HEK293T (cell line): ENCODE measurements at regions not wholly inside any gene's neighbourhood (a gene's known extent, or its start where the extent isn't known, plus 50 kb on each side); places are given as distances from the start of the nearest gene placed in this dataset.
"Not testable (repeated sequence)": the region's sequence is repeated elsewhere in the genome, so short reads cannot be mapped to it uniquely, and the experiment has no call there.

Experiments used
- ARNT ChIP-seq: fragments of 450-650 bp; IDR thresholded peaks from 2 replicates; pipeline ENCODE4 v1.6.1; 2017; ENCODE audit warnings: mild to moderate bottlenecking
- BHLHE40 ChIP-seq: fragments of 450-650 bp; IDR thresholded peaks from 2 replicates; pipeline ENCODE4 v1.6.1; 2016; ENCODE audit warnings: mild to moderate bottlenecking, moderate library complexity, borderline replicate concordance
- CTBP1 ChIP-seq: fragments of 450-650 bp; IDR thresholded peaks from 2 replicates; pipeline ENCODE4 v1.6.1; 2016; ENCODE audit warnings: borderline replicate concordance
- FOXA1 ChIP-seq: fragments of 450-650 bp; IDR thresholded peaks from 2 replicates; pipeline ENCODE4 v1.6.1; 2016; ENCODE audit warnings: mild to moderate bottlenecking
- FOXK2 ChIP-seq: fragments of 450-650 bp; IDR thresholded peaks from 2 replicates; pipeline ENCODE4 v1.6.1; 2016; ENCODE audit warnings: mild to moderate bottlenecking
- FOXM1 ChIP-seq: fragments of 450-650 bp; IDR thresholded peaks from 2 replicates; pipeline ENCODE4 v1.6.1; 2017; ENCODE audit warnings: mild to moderate bottlenecking, borderline replicate concordance
- HDGF ChIP-seq: fragments of 450-650 bp; IDR thresholded peaks from 2 replicates; pipeline ENCODE4 v1.6.1; 2017; ENCODE audit warnings: antibody characterized with exemption, borderline replicate concordance
- L3MBTL2 ChIP-seq: fragments of 450-650 bp; conservative IDR thresholded peaks from 2 replicates; pipeline ENCODE4 v1.6.1; 2016; ENCODE audit warnings: mild to moderate bottlenecking
- NFRKB ChIP-seq: fragments of 450-650 bp; IDR thresholded peaks from 2 replicates; pipeline ENCODE4 v1.6.1; 2016; ENCODE audit warnings: mild to moderate bottlenecking, moderate library complexity
- PKNOX1 ChIP-seq: fragments of 450-650 bp; IDR thresholded peaks from 2 replicates; pipeline ENCODE4 v1.6.1; 2016
- SP1 ChIP-seq: fragments of 450-650 bp; IDR thresholded peaks from 2 replicates; pipeline ENCODE4 v1.6.1; 2017
- SUZ12 ChIP-seq: fragments of 450-650 bp; IDR thresholded peaks from 2 replicates; pipeline ENCODE4 v1.6.1; 2016; ENCODE audit warnings: mild to moderate bottlenecking
- ZNF384 ChIP-seq: fragments of 450-650 bp; IDR thresholded peaks from 2 replicates; pipeline ENCODE4 v1.6.1; 2016

GRCh38 chr1:73183581-73183980 lies 901.2 kb upstream of the NEGR1 start:
- TF ChIP-seq L3MBTL2, BHLHE40, NFRKB, ARNT, PKNOX1, FOXM1, SUZ12, HDGF, FOXA1, SP1, ZNF384, CTBP1, FOXK2: not testable (repeated sequence)
